HCT116 (cell line): ENCODE measurements at regions not wholly inside any gene's neighbourhood (a gene's known extent, or its start where the extent isn't known, plus 50 kb on each side); places are given as distances from the start of the nearest gene placed in this dataset.
A peak's percentile ranks its signal among the peaks of the same experiment; 100 is the strongest.

Experiments used
- ATAC-seq: fragments of 200-7000 bp; cut with Tn5 transposase; 2 replicates; pipeline ENCODE4 v1.9.1; 2020; ENCODE audit warnings: mild to moderate bottlenecking, moderate library complexity
- BruUV-seq: library from RNA; stranded (reverse); fragments of 400-500 nt; replicated peaks from 2 replicates; lab custom pipeline; 2021; lab: Mats Ljungman, UMichigan
- CTCF ChIA-PET: fragments of 300-600 bp; sonication (Branson Sonifier 250); formaldehyde crosslinking; loops from one replicate; lab custom pipeline; 2021; ENCODE audit warnings: antibody characterized with exemption; lab: Charles Lee
- POLR2A ChIA-PET: fragments of 300-600, 350-600 bp; sonication (Branson Sonifier 250); formaldehyde crosslinking; loops from one replicate; lab custom pipeline; 2021; ENCODE audit warnings: antibody characterized with exemption; lab: Charles Lee
- RAD21 ChIA-PET, 2 experiments: fragments of 300-600 bp; sonication (Branson Sonifier 250); formaldehyde crosslinking; loops; one replicate each; lab custom pipeline; 2023; ENCODE audit warnings: low total read pairs in 2 of 2; ENCODE audit not compliant: uncharacterized antibody in 2 of 2, unreplicated experiment in 2 of 2, low non-redundant PET in 1 of 2; lab: Charles Lee
- DNase-seq: peaks from one replicate; pipeline ENCODE4 v3.0.0-alpha.2; 2010; ENCODE audit warnings: low read depth, low spot score
- H2AFZ ChIP-seq: fragments of 200-600 bp; shearing (Covaris generic), sonication (generic); 2 replicates; pipeline ENCODE4 v1.6.1; 2017; ENCODE audit warnings: low read depth, mixed run types, mixed read lengths, antibody characterized with exemption, low read length; ENCODE audit not compliant: poor library complexity, severe bottlenecking
- H3K27ac ChIP-seq: 2 replicates; pipeline ENCODE4 v1.5.1; 2012; ENCODE audit warnings: low read depth, low read length
- H3K27me3 ChIP-seq: fragments of 200-600 bp; sonication (generic); 2 replicates; pipeline ENCODE4 v1.6.1; 2016; ENCODE audit warnings: mixed run types, low read length, mixed read lengths; ENCODE audit not compliant: insufficient read depth
- H3K36me3 ChIP-seq, 2 experiments: fragments of 200-500 bp in 1 of 2; fragments of 200-600 bp in 1 of 2; sonication (Bioruptor generic) in 1 of 2; sonication (generic) in 1 of 2; 2 replicates each; pipeline versions ENCODE4 v1.5.1 to v1.6.1; 2014 to 2016; ENCODE audit warnings: low read length in 2 of 2, inconsistent platforms in 1 of 2, mixed read lengths in 1 of 2, mixed run types in 1 of 2; ENCODE audit not compliant: insufficient read depth in 2 of 2, control insufficient read depth in 1 of 2
- H3K4me1 ChIP-seq, 2 experiments: fragments of 200-600 bp in 1 of 2; sonication (generic) in 1 of 2; 2 replicates each; pipeline versions ENCODE4 v1.5.1 to v1.6.1; 2012 to 2017; ENCODE audit warnings: low read length in 2 of 2, inconsistent platforms in 1 of 2, mild to moderate bottlenecking in 1 of 2, mixed read lengths in 1 of 2, mixed run types in 1 of 2, moderate library complexity in 1 of 2; ENCODE audit not compliant: insufficient read depth in 2 of 2, control insufficient read depth in 1 of 2
- H3K4me2 ChIP-seq: fragments of 200-600 bp; sonication (generic); 2 replicates; pipeline ENCODE4 v1.6.1; 2017; ENCODE audit warnings: mixed run types, low read length, mixed read lengths
- H3K4me3 ChIP-seq, 2 experiments: fragments of 200-600 bp in 1 of 2; sonication (generic) in 1 of 2; replicated peaks in 1 of 2; 2 replicates each; pipeline ENCODE4 v1.5.1; 2011 to 2016; ENCODE audit warnings: low read length in 2 of 2, control low read depth in 1 of 2, low read depth in 1 of 2, mild to moderate bottlenecking in 1 of 2, mixed read lengths in 1 of 2, mixed run types in 1 of 2
- H3K79me2 ChIP-seq: fragments of 200-600 bp; sonication (generic); 2 replicates; pipeline ENCODE4 v1.6.1; 2017; ENCODE audit warnings: mild to moderate bottlenecking, mixed run types, low read length, moderate library complexity, mixed read lengths; ENCODE audit not compliant: insufficient read depth
- H3K9ac ChIP-seq: fragments of 200-600 bp; sonication (generic); 2 replicates; pipeline ENCODE4 v1.6.1; 2016; ENCODE audit warnings: low read length, mixed read lengths
- H3K9me2 ChIP-seq: fragments of 200-600 bp; sonication (generic), shearing (Covaris generic); 2 replicates; pipeline ENCODE4 v1.6.1; 2017; ENCODE audit warnings: mixed run types, mild to moderate bottlenecking, moderate library complexity; ENCODE audit not compliant: insufficient read depth
- H3K9me3 ChIP-seq, 2 experiments: fragments of 200-500 bp in 1 of 2; fragments of 200-600 bp in 1 of 2; sonication (Bioruptor generic) in 1 of 2; sonication (generic) in 1 of 2; 2 replicates each; pipeline ENCODE4 v1.6.1; 2014 to 2017; ENCODE audit warnings: low read length in 2 of 2, mixed read lengths in 2 of 2, inconsistent platforms in 1 of 2, low read depth in 1 of 2, mild to moderate bottlenecking in 1 of 2, mixed run types in 1 of 2, moderate library complexity in 1 of 2; ENCODE audit not compliant: control insufficient read depth in 1 of 2, insufficient read depth in 1 of 2
- H4K20me1 ChIP-seq: fragments of 200-600 bp; sonication (generic), shearing (Covaris generic); 2 replicates; pipeline ENCODE4 v1.6.1; 2017; ENCODE audit warnings: mixed run types, mild to moderate bottlenecking, moderate library complexity; ENCODE audit not compliant: insufficient read depth
- CBX3 ChIP-seq: IDR thresholded peaks from 2 replicates; pipeline ENCODE4 v1.6.1; 2012; ENCODE audit warnings: low read depth
- CEBPB ChIP-seq: IDR thresholded peaks from 2 replicates; pipeline ENCODE4 v1.6.1; 2012; ENCODE audit warnings: low read depth
- ELF1 ChIP-seq: IDR thresholded peaks from 2 replicates; pipeline ENCODE4 v1.6.1; 2012; ENCODE audit warnings: low read depth, borderline replicate concordance
- EZH2 ChIP-seq: fragments of 200-600 bp; sonication (generic); IDR thresholded peaks from 2 replicates; pipeline ENCODE4 v1.6.1; 2017; ENCODE audit warnings: antibody characterized with exemption, mixed run types
- EZH2phosphoT487 ChIP-seq: fragments of 200-600 bp; IDR thresholded peaks from 2 replicates; pipeline ENCODE4 v1.6.1; 2018; ENCODE audit warnings: antibody characterized with exemption, borderline replicate concordance
- FOSL1 ChIP-seq: IDR thresholded peaks from 2 replicates; pipeline ENCODE4 v1.6.1; 2012; ENCODE audit warnings: low read depth
- JUND ChIP-seq: IDR thresholded peaks from 2 replicates; pipeline ENCODE4 v1.6.1; 2012
- MAX ChIP-seq: IDR thresholded peaks from 2 replicates; pipeline ENCODE4 v1.6.1; 2012
- POLR2AphosphoS5 ChIP-seq: IDR thresholded peaks from 2 replicates; pipeline ENCODE4 v1.6.1; 2011; ENCODE audit warnings: mild to moderate bottlenecking, low read depth, low read length, moderate library complexity
- RAD21 ChIP-seq: IDR thresholded peaks from 2 replicates; pipeline ENCODE4 v1.6.1; 2012; ENCODE audit warnings: low read depth, mild to moderate bottlenecking
- REST ChIP-seq: IDR thresholded peaks from 2 replicates; pipeline ENCODE4 v1.6.1; 2012; ENCODE audit warnings: low read depth
- SIN3A ChIP-seq: IDR thresholded peaks from 2 replicates; pipeline ENCODE4 v1.6.1; 2012; ENCODE audit warnings: low read depth
- SP1 ChIP-seq: IDR thresholded peaks from 2 replicates; pipeline ENCODE4 v1.6.1; 2012; ENCODE audit warnings: low read depth
- SRF ChIP-seq: IDR thresholded peaks from 2 replicates; pipeline ENCODE4 v1.6.1; 2012; ENCODE audit warnings: low read depth
- YY1 ChIP-seq: IDR thresholded peaks from 2 replicates; pipeline ENCODE4 v1.6.1; 2011; ENCODE audit warnings: low read length, low read depth, moderate library complexity, mild to moderate bottlenecking; ENCODE audit not compliant: insufficient replicate concordance; ENCODE audit errors: extremely low read depth
- ZBTB33 ChIP-seq: IDR thresholded peaks from 2 replicates; pipeline ENCODE4 v1.6.1; 2011; ENCODE audit warnings: mild to moderate bottlenecking, low read length, moderate library complexity; ENCODE audit not compliant: insufficient replicate concordance; ENCODE audit errors: extremely low read depth
- ZFX ChIP-seq: fragments of 450-650 bp; IDR thresholded peaks from 2 replicates; pipeline ENCODE4 v1.6.1; 2017
- ZNF274 ChIP-seq: fragments of 200-500 bp; sonication (Bioruptor generic); IDR thresholded peaks from 2 replicates; pipeline ENCODE4 v1.6.1; 2014; ENCODE audit warnings: mild to moderate bottlenecking, low read depth, low read length, inconsistent platforms
- intact Hi-C: fragments of 100-400 bp; cut with micrococcal nuclease; formaldehyde crosslinking; loops from 2 replicates; pipeline ENCODE4 v1.10.0; 2022

- Histone ChIP-seq H3K27ac (no peak overlapping the region), H3K9me2 (no peaks in the 10 kb centered on the region), H3K9me3 (peaks cover 5 to 19% of the 10 kb centered on the region in 2 experiments; a peak in 2 of 4 replicates), H3K79me2 (no peaks in the 10 kb centered on the region), H3K4me3 (no peak overlapping the region), H3K4me1 (no peaks in the 10 kb centered on the region), H3K9ac (no peak overlapping the region), H4K20me1 (no peaks in the 10 kb centered on the region), H3K4me2 (0 out of 2 replicates have a peak overlapping the region, but pooled peaks have one; percentile 6), H3K36me3 (no peaks in the 10 kb centered on the region), H3K27me3 (no peaks in the 10 kb centered on the region), H2AFZ (no peak overlapping the region)
- no peak for DNase-seq
- no peak; the same call in 1 of the 2 replicates for ATAC-seq
- ChIA-PET POLR2A (no interaction called here), CTCF (no interaction called here), RAD21 (no interaction called here)
- no TSS peak for BruUV-seq
- no peak for TF ChIP-seq ZBTB33
- no peak for TF ChIP-seq CBX3
- TF ChIP-seq SRF: no peak
- no peak for TF ChIP-seq EZH2phosphoT487
- TF ChIP-seq MAX: no peak
- no peak for TF ChIP-seq RAD21
- TF ChIP-seq ZNF274: no peak
- no peak for TF ChIP-seq CEBPB
- TF ChIP-seq REST: no peak
- no peak for TF ChIP-seq POLR2AphosphoS5
- TF ChIP-seq JUND: no peak
- TF ChIP-seq ZFX: no peak
- no peak for TF ChIP-seq SIN3A
- no peak for TF ChIP-seq EZH2
- no peak for TF ChIP-seq ELF1
- no peak for TF ChIP-seq YY1
- TF ChIP-seq SP1: no peak
- TF ChIP-seq FOSL1: no peak
- intact Hi-C loops: no loop called here
Measured at GRCh38 chr6:4380881-4381281, 245.5 kb upstream of the ECI2 start.
